ENCODE measurements at regions not wholly inside any gene's neighbourhood (a gene's known extent, or its start where the extent isn't known, plus 50 kb on each side); places are given as distances from the start of the nearest gene placed in this dataset.

DNA sequence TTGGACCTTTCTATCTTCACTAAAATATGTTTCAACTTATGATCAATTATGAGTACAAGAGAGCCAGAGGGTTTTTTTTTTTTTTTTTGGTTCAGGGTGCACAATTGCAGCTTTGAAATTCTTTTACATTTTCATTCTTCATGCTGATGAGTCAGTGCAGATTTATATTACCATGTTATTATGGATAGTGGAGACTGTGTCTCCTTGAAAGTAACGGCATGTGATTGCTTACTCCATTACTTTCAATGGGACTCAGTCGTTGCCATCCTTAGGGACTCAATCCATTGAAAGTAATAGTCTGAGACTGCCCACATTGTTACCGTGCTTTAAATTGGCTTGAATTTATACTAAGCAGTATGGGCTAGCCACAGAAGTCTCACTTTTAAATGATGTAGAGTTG lies 286.5 kb upstream of the FANCL start:
- Histone ChIP-seq H3K4ac (replicated peaks; ENCODE audit: insufficient read length, low read depth, low read length) (no peak overlapping the region), H2BK15ac (ENCODE audit: low read length) (no peak overlapping the region), H3K56ac (replicated peaks; ENCODE audit: insufficient read length, low read depth, low read length) (no peak overlapping the region), H3K4me3 (ENCODE audit: extremely low read depth in 1 of 4, insufficient read depth in 2 of 4, low read depth in 3 of 4, low read length in 4 of 4) (no peak overlapping the region), H3K18ac (ENCODE audit: extremely low read depth, low read length) (no peak overlapping the region), H3K14ac (ENCODE audit: insufficient read length) (no peak overlapping the region), H2BK12ac (ENCODE audit: low read depth, low read length) (no peak overlapping the region), H2BK120ac (replicated peaks; ENCODE audit: low read depth, low read length) (no peak overlapping the region), H3K79me2 (ENCODE audit: control insufficient read depth in 1 of 2, insufficient read depth in 2 of 2, low read length in 2 of 2) (no peaks in the 10 kb centered on the region), H3K4me2 (ENCODE audit: insufficient read depth in 1 of 2, low read depth in 2 of 2, low read length in 2 of 2) (no peak overlapping the region), H3K36me3 (ENCODE audit: control insufficient read depth in 2 of 4, insufficient read depth in 4 of 4, low read length in 3 of 4) (no peaks in the 10 kb centered on the region), H3K9ac (replicated peaks in 1 of 4; ENCODE audit: extremely low read depth in 1 of 4, low read depth in 3 of 4, low read length in 3 of 4) (no peak overlapping the region), H2AK5ac (ENCODE audit: low read depth, low read length) (no peak overlapping the region), H3K23me2 (ENCODE audit: low read depth, low read length) (no peaks in the 10 kb centered on the region), H3K79me1 (ENCODE audit: low read depth, low read length) (no peaks in the 10 kb centered on the region), H2BK5ac (ENCODE audit: low read depth, low read length) (no peak overlapping the region), H3K23ac (ENCODE audit: insufficient read length) (no peak overlapping the region), H2BK20ac (ENCODE audit: low read length) (no peak overlapping the region), H2AFZ (ENCODE audit: low read length) (no peak overlapping the region), H4K91ac (replicated peaks; ENCODE audit: insufficient read length, low read length) (no peak overlapping the region), H3K4me1 (replicated peaks in 1 of 4; ENCODE audit: control insufficient read depth in 3 of 4, insufficient read depth in 4 of 4, low read length in 3 of 4) (peaks cover 0 to 3% (median 0%) of the 10 kb centered on the region in 4 experiments; a peak in 3 of 7 replicates), H3K27me3 (replicated peaks in 1 of 4; ENCODE audit: control insufficient read depth in 3 of 4, extremely low read depth in 1 of 4, insufficient read depth in 3 of 4, low read length in 3 of 4) (no peaks in the 10 kb centered on the region), H4K5ac (ENCODE audit: insufficient read length, low read depth, low read length) (no peak overlapping the region), H4K20me1 (replicated peaks in 1 of 2; ENCODE audit: control insufficient read depth in 1 of 2, insufficient read depth in 2 of 2, low read length in 2 of 2) (no peaks in the 10 kb centered on the region), H3K27ac (ENCODE audit: low read depth, low read length) (no peak overlapping the region), H3K9me3 (ENCODE audit: insufficient read depth in 2 of 2, low read depth in 1 of 2, low read length in 1 of 2) (no peaks in the 10 kb centered on the region), H4K8ac (ENCODE audit: extremely low read depth, insufficient read depth, low read length) (no peak overlapping the region)
- FAIRE-seq (no peak), DNase-seq (ENCODE audit: low read depth in 1 of 2, low spot score in 2 of 2) (no peak)
- POLR2A ChIA-PET (ENCODE audit: partially characterized antibody), result no interaction called here
- CTCF ChIA-PET (ENCODE audit: partially characterized antibody), result interaction anchor here (0.6 to 1.4 kb wide), 3 partner anchors 14 to 30 kb away, joined by 3 to 5 read pairs (median 3); no protein-coding TSS in a partner anchor
- 80% methylated on average over 3 of the region's 3 CpGs; no CpG with 5 or more reads in 1 of the 2 experiments for WGBS, 2 experiments (ENCODE audit: extremely low coverage in 1 of 2, insufficient coverage in 1 of 2, insufficient read length in 1 of 2, insufficient replicate concordance in 2 of 2, low coverage in 1 of 2, low lambda C conversion rate in 2 of 2, missing lambda C conversion rate in 1 of 2)
- TF ChIP-seq NRF1 (IDR thresholded peaks at IDR 0.05; ENCODE audit: low read depth, low read length), result no peak
- TF ChIP-seq KDM1A (IDR thresholded peaks at IDR 0.05; ENCODE audit: borderline replicate concordance, low read length), result no peak
- TF ChIP-seq, protein P1, sequence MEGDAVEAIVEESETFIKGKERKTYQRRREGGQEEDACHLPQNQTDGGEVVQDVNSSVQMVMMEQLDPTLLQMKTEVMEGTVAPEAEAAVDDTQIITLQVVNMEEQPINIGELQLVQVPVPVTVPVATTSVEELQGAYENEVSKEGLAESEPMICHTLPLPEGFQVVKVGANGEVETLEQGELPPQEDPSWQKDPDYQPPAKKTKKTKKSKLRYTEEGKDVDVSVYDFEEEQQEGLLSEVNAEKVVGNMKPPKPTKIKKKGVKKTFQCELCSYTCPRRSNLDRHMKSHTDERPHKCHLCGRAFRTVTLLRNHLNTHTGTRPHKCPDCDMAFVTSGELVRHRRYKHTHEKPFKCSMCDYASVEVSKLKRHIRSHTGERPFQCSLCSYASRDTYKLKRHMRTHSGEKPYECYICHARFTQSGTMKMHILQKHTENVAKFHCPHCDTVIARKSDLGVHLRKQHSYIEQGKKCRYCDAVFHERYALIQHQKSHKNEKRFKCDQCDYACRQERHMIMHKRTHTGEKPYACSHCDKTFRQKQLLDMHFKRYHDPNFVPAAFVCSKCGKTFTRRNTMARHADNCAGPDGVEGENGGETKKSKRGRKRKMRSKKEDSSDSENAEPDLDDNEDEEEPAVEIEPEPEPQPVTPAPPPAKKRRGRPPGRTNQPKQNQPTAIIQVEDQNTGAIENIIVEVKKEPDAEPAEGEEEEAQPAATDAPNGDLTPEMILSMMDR (IDR thresholded peaks at IDR 0.05; ENCODE audit: control extremely low read depth in 1 of 3, insufficient read depth in 1 of 3, low read depth in 1 of 3, low read length in 3 of 3), result no peak
- TF ChIP-seq CBX8 (IDR thresholded peaks at IDR 0.05; ENCODE audit: borderline replicate concordance, low read depth, low read length), result no peak
- no peak for TF ChIP-seq BRCA1 (IDR thresholded peaks at IDR 0.05; ENCODE audit: low read depth, low read length)
- no peak for TF ChIP-seq KDM5A (IDR thresholded peaks at IDR 0.05; ENCODE audit: low read length)
